ENCODE measurements at regions not wholly inside any gene's neighbourhood (a gene's known extent, or its start where the extent isn't known, plus 50 kb on each side); places are given as distances from the start of the nearest gene placed in this dataset.

- DNase-seq: no peak
Measured at GRCh38 chr14:71203306-71203705, 296.0 kb downstream of the PCNX1 start.

GRCh38 chr14:71204231-71204630, 297.0 kb downstream of the PCNX1 start:
- DNase-seq: no peak

GRCh38 chr14:71204768-71205167, 297.5 kb downstream of the PCNX1 start:
- no peak for DNase-seq

GRCh38 chr14:71206123-71206522, 298.9 kb downstream of the PCNX1 start:
- DNase-seq: no peak

GRCh38 chr14:71206766-71207371, 299.6 kb downstream of the PCNX1 start:
- no peak for DNase-seq

GRCh38 chr14:71208702-71209357, 301.6 kb downstream of the PCNX1 start:
- no peak for DNase-seq

- DNase-seq: no peak
Measured at GRCh38 chr14:71209888-71210287, 302.6 kb downstream of the PCNX1 start.

GRCh38 chr14:71212093-71212492, 304.8 kb downstream of the PCNX1 start:
- DNase-seq: no peak

- DNase-seq: no peak
Measured at GRCh38 chr14:71212683-71213107, 305.4 kb downstream of the PCNX1 start.

GRCh38 chr14:71214241-71214640, 307.0 kb downstream of the PCNX1 start:
- no peak for DNase-seq

- DNase-seq: no peak
Measured at GRCh38 chr14:71220462-71220861, 313.2 kb downstream of the PCNX1 start.

GRCh38 chr14:71221119-71221518, 313.9 kb downstream of the PCNX1 start:
- no peak for DNase-seq

- no peak for DNase-seq
Measured at GRCh38 chr14:71225113-71225512, 317.9 kb downstream of the PCNX1 start.

- DNase-seq: no peak
Measured at GRCh38 chr14:71228711-71229110, 321.5 kb downstream of the PCNX1 start.

- no peak for DNase-seq
Measured at GRCh38 chr14:71229875-71230274, 322.6 kb downstream of the PCNX1 start.

GRCh38 chr14:71230897-71231296, 323.6 kb downstream of the PCNX1 start:
- DNase-seq: no peak

- DNase-seq: no peak
Measured at GRCh38 chr14:71231521-71232393, 324.5 kb downstream of the PCNX1 start.

GRCh38 chr14:71232506-71232905, 325.2 kb downstream of the PCNX1 start:
- DNase-seq: no peak

- no peak for DNase-seq
Measured at GRCh38 chr14:71235875-71236274, 328.6 kb downstream of the PCNX1 start.

- DNase-seq: no peak
Measured at GRCh38 chr14:71236487-71236886, 329.2 kb downstream of the PCNX1 start.

- DNase-seq: no peak
Measured at GRCh38 chr14:71237556-71237955, 330.3 kb downstream of the PCNX1 start.

GRCh38 chr14:71238835-71239234, 331.6 kb downstream of the PCNX1 start:
- no peak for DNase-seq

GRCh38 chr14:71240171-71240570, 332.9 kb downstream of the PCNX1 start:
- no peak for DNase-seq

All from activated T-cell treated with anti-CD3 and anti-CD28 coated beads, Interleukin-2, amount 50 U/mL, for 48 hours (primary cell).